ENCODE measurements at regions not wholly inside any gene's neighbourhood (a gene's known extent, or its start where the extent isn't known, plus 50 kb on each side); places are given as distances from the start of the nearest gene placed in this dataset.

DNA sequence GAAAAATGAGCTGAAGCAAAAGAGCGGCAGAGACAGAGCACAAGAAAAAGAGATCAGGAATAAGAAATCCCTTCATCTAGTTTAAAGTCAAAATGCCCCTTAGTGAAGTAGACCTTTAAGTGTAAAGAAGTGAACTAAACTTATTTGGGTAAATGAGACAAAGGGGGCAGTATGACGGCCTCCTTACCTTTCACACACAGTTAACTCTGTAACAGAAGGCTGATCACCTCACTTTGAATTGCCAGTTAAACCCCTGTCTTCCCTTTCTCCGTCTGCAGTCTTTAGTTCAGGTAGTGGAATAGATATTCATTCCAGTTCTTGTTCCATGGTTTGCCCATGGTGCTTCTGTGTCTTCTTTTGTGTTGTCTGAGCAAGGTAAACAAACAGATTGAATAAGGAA lies 1029.8 kb downstream of the DIAPH3 start:
- TF ChIP-seq ATF6 (CRISPR knock-in tag; conservative IDR thresholded peaks at IDR 0.05) = no peak
- TF ChIP-seq, protein P1, sequence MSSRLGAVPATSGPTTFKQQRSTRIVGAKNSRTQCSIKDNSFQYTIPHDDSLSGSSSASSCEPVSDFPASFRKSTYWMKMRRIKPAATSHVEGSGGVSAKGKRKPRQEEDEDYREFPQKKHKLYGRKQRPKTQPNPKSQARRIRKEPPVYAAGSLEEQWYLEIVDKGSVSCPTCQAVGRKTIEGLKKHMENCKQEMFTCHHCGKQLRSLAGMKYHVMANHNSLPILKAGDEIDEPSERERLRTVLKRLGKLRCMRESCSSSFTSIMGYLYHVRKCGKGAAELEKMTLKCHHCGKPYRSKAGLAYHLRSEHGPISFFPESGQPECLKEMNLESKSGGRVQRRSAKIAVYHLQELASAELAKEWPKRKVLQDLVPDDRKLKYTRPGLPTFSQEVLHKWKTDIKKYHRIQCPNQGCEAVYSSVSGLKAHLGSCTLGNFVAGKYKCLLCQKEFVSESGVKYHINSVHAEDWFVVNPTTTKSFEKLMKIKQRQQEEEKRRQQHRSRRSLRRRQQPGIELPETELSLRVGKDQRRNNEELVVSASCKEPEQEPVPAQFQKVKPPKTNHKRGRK (CRISPR knock-in tag; IDR thresholded peaks at IDR 0.05) = no peak
- H3K4me1 ChIP-seq (ENCODE audit: insufficient read depth, low read length) = no peaks in the 10 kb centered on the region
- FAIRE-seq (no peak), ATAC-seq (no peak), DNase-seq (ENCODE audit: low spot score) (no peak)
- H3K36me3 ChIP-seq (replicated peaks in 1 of 2; ENCODE audit: control insufficient read depth in 1 of 2, insufficient read depth in 2 of 2, low read length in 2 of 2) = no peaks in the 10 kb centered on the region
- no peak overlapping the region for H3K4me2 ChIP-seq (ENCODE audit: low read depth, low read length)
- H3K9ac ChIP-seq (ENCODE audit: insufficient read depth, low read depth, low read length) = no peak overlapping the region
- H4K20me1 ChIP-seq (ENCODE audit: insufficient read depth, low read length) = no peaks in the 10 kb centered on the region
- in situ Hi-C loops (cut with HindIII; ENCODE audit: extremely low pct_ligation_motif_present, low pct_unique_long_range_greater_than_20kb) = no loop called here
- no TSS peak for BruUV-seq (replicated peaks)
- no peak overlapping the region for H3K27ac ChIP-seq (ENCODE audit: extremely low read length, insufficient read depth, low read length)
- H2AFZ ChIP-seq (ENCODE audit: low read length) = no peak overlapping the region
- no peak overlapping the region for H3K4me3 ChIP-seq (replicated peaks in 1 of 3; ENCODE audit: insufficient read depth in 1 of 3, low read depth in 2 of 3, low read length in 3 of 3)
- ChIA-PET CTCF (ENCODE audit: low intra/inter-chr PET ratio, low total read pairs) (no interaction called here), POLR2A (no interaction called here)
- H3K9me3 ChIP-seq (ENCODE audit: low read length) = no peaks in the 10 kb centered on the region
- whole genome bisulfite sequencing (ENCODE audit: low lambda C conversion rate) = 33% methylated on average over 3 of the region's 3 CpGs
- H3K27me3 ChIP-seq (ENCODE audit: control insufficient read depth in 1 of 2, insufficient read depth in 2 of 2, low read length in 2 of 2) = no peaks in the 10 kb centered on the region
- no peaks in the 10 kb centered on the region for H3K79me2 ChIP-seq (ENCODE audit: insufficient read depth, low read length)
- intact Hi-C loops (cut with micrococcal nuclease; ENCODE audit: unreplicated experiment) = no loop called here

GRCh38 chr13:59144700-59145099 lies 1019.0 kb downstream of the DIAPH3 start:
- no peaks in the 10 kb centered on the region for H3K27me3 ChIP-seq (ENCODE audit: control insufficient read depth in 1 of 2, insufficient read depth in 2 of 2, low read length in 2 of 2)
- ATAC-seq (no peak), FAIRE-seq (no peak), DNase-seq (ENCODE audit: low spot score) (no peak)
- in situ Hi-C loops (cut with HindIII; ENCODE audit: extremely low pct_ligation_motif_present, low pct_unique_long_range_greater_than_20kb) = no loop called here
- H3K4me1 ChIP-seq (ENCODE audit: insufficient read depth, low read length) = no peaks in the 10 kb centered on the region
- H4K20me1 ChIP-seq (ENCODE audit: insufficient read depth, low read length) = no peaks in the 10 kb centered on the region
- no peaks in the 10 kb centered on the region for H3K9me3 ChIP-seq (ENCODE audit: low read length)
- BruUV-seq (replicated peaks) = no TSS peak
- H2AFZ ChIP-seq (ENCODE audit: low read length) = no peak overlapping the region
- H3K4me2 ChIP-seq (ENCODE audit: low read depth, low read length) = no peak overlapping the region
- POLR2A ChIA-PET = no interaction called here
- no peak overlapping the region for H3K9ac ChIP-seq (ENCODE audit: insufficient read depth, low read depth, low read length)
- TF ChIP-seq ZNF367 (CRISPR knock-in tag; IDR thresholded peaks at IDR 0.05; ENCODE audit: borderline replicate concordance) (no peak), PHF8 (CRISPR knock-in tag; IDR thresholded peaks at IDR 0.05) (no peak), ZNF883 (CRISPR knock-in tag; IDR thresholded peaks at IDR 0.05; ENCODE audit: not compliant biosample characterization) (no peak), EHMT2 (IDR thresholded peaks at IDR 0.05; ENCODE audit: borderline replicate concordance, low read depth, low read length) (no peak), CEBPG (CRISPR knock-in tag; IDR thresholded peaks at IDR 0.05) (no peak), POLR2A (IDR thresholded peaks at IDR 0.05; ENCODE audit: insufficient read depth in 1 of 2, low read depth in 2 of 2, low read length in 2 of 2) (no peak), ZNF549 (CRISPR knock-in tag; IDR thresholded peaks at IDR 0.05) (no peak)
- TF ChIP-seq, protein P2, sequence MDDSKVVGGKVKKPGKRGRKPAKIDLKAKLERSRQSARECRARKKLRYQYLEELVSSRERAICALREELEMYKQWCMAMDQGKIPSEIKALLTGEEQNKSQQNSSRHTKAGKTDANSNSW (CRISPR knock-in tag; IDR thresholded peaks at IDR 0.05; ENCODE audit: borderline replicate concordance) = no peak
- 0% methylated on average over 1 of the region's 1 CpG for WGBS (ENCODE audit: low lambda C conversion rate)
- CTCF ChIA-PET (ENCODE audit: low intra/inter-chr PET ratio, low total read pairs) = no interaction called here
- H3K27ac ChIP-seq (ENCODE audit: extremely low read length, insufficient read depth, low read length) = no peak overlapping the region
- intact Hi-C loops (cut with micrococcal nuclease; ENCODE audit: unreplicated experiment) = no loop called here
- no peaks in the 10 kb centered on the region for H3K36me3 ChIP-seq (replicated peaks in 1 of 2; ENCODE audit: control insufficient read depth in 1 of 2, insufficient read depth in 2 of 2, low read length in 2 of 2)
- no peaks in the 10 kb centered on the region for H3K79me2 ChIP-seq (ENCODE audit: insufficient read depth, low read length)
- no peak overlapping the region for H3K4me3 ChIP-seq (replicated peaks in 1 of 3; ENCODE audit: insufficient read depth in 1 of 3, low read depth in 2 of 3, low read length in 3 of 3)

Measured in HepG2 (cell line).